AG04449 (cell line): ENCODE measurements at regions not wholly inside any gene's neighbourhood (a gene's known extent, or its start where the extent isn't known, plus 50 kb on each side); places are given as distances from the start of the nearest gene placed in this dataset.

Source experiments
- CTCF ChIA-PET: fragments of 350-600 bp; formaldehyde crosslinking; extraction: SDS; loops from one replicate; lab custom pipeline; 2021; ENCODE audit warnings: antibody characterized with exemption; lab: Yijun Ruan, JAX
- POLR2A ChIA-PET: fragments of 400-600, 350-600 bp; formaldehyde crosslinking; extraction: SDS; loops from one replicate; lab custom pipeline; 2020; ENCODE audit warnings: antibody characterized with exemption, inconsistent platforms; lab: Yijun Ruan, JAX
- DNase-seq: peaks from one replicate; pipeline ENCODE4 v3.0.0-alpha.2; 2010; ENCODE audit warnings: low read depth, low spot score
- H3K4me3 ChIP-seq: 2 replicates; pipeline ENCODE4 v1.5.1; 2011; ENCODE audit warnings: low read depth, mild to moderate bottlenecking, control low read depth, low read length
- CTCF ChIP-seq: IDR thresholded peaks from one replicate; pipeline ENCODE4 v1.5.1; 2011; ENCODE audit warnings: mild to moderate bottlenecking, moderate library complexity, low read length, control low read depth, inconsistent platforms; ENCODE audit not compliant: insufficient read depth; ENCODE audit errors: missing control alignments

GRCh38 chr12:46450279-46450748 lies 77.7 kb upstream of the SLC38A2 start:
- no peak for TF ChIP-seq CTCF
- CTCF ChIA-PET = interaction anchor here (1.1 kb wide), 1 partner anchor 325 kb away, joined by 3 read pairs; no protein-coding TSS in a partner anchor
- no peak overlapping the region for H3K4me3 ChIP-seq
- no peak for DNase-seq
- POLR2A ChIA-PET = no interaction called here

- CTCF ChIA-PET = interaction anchor here (1.1 kb wide), 1 partner anchor 325 kb away, joined by 3 read pairs; no protein-coding TSS in a partner anchor
- no peak overlapping the region for H3K4me3 ChIP-seq
- POLR2A ChIA-PET = no interaction called here
- no peak for DNase-seq
- TF ChIP-seq CTCF = no peak
These were observed 77.3 kb upstream of the SLC38A2 start for GRCh38 chr12:46449856-46450255.

GRCh38 chr12:46449316-46449715 lies 76.7 kb upstream of the SLC38A2 start:
- no peak for DNase-seq
- POLR2A ChIA-PET = no interaction called here
- no peak for TF ChIP-seq CTCF
- no peak overlapping the region for H3K4me3 ChIP-seq
- CTCF ChIA-PET = interaction anchor here (1.1 kb wide), 1 partner anchor 324 kb away, joined by 3 read pairs; no protein-coding TSS in a partner anchor

GRCh38 chr12:46446645-46447044 lies 74.1 kb upstream of the SLC38A2 start:
- ChIA-PET POLR2A (no interaction called here), CTCF (no interaction called here)
- DNase-seq = no peak
- H3K4me3 ChIP-seq = no peak overlapping the region
- TF ChIP-seq CTCF = no peak

GRCh38 chr12:46445551-46446235 lies 73.1 kb upstream of the SLC38A2 start:
- TF ChIP-seq CTCF = no peak
- DNase-seq = no peak
- POLR2A ChIA-PET = no interaction called here
- CTCF ChIA-PET = no interaction called here
- no peak overlapping the region for H3K4me3 ChIP-seq

- DNase-seq = no peak
- no peak overlapping the region for H3K4me3 ChIP-seq
- ChIA-PET POLR2A (no interaction called here), CTCF (interaction anchor here (1.7 kb wide), 1 partner anchor 11 kb away, joined by 4 read pairs; no protein-coding TSS in a partner anchor)
- no peak for TF ChIP-seq CTCF
These were observed 72.5 kb upstream of the SLC38A2 start for GRCh38 chr12:46445093-46445492.
